B cell (primary cell): ENCODE measurements at regions not wholly inside any gene's neighbourhood (a gene's known extent, or its start where the extent isn't known, plus 50 kb on each side); places are given as distances from the start of the nearest gene placed in this dataset.

Source experiments
- ATAC-seq: fragments of 200-7000 bp; cut with Tn5 transposase; one replicate; pipeline ENCODE4 v1.10.0; 2021; ENCODE audit warnings: low read depth, mild to moderate bottlenecking, moderate number of reproducible peaks, moderate library complexity
- CTCF ChIA-PET: fragments of 350-600 bp; sonication (Branson Sonifier 250); formaldehyde crosslinking; loops from one replicate; lab custom pipeline; 2021; ENCODE audit warnings: antibody characterized with exemption, inconsistent platforms; lab: Charles Lee
- POLR2A ChIA-PET: fragments of 350-600 bp; sonication (Branson Sonifier 250); formaldehyde crosslinking; loops from one replicate; lab custom pipeline; 2021; ENCODE audit warnings: antibody characterized with exemption; lab: Charles Lee
- DNase-seq: peaks from one replicate; pipeline ENCODE4 v3.0.0; 2013
- H2AFZ ChIP-seq: 2 replicates; pipeline ENCODE4 v1.6.1; 2012; ENCODE audit warnings: mild to moderate bottlenecking, low read depth, low read length; ENCODE audit not compliant: insufficient read depth, poor library complexity, severe bottlenecking
- H3K27ac ChIP-seq, 2 donors: 1 replicate in 1 of 2; 2 replicates in 1 of 2; pipeline ENCODE4 v1.5.1; 2012 to 2013; ENCODE audit warnings: low read length in 2 of 2, mild to moderate bottlenecking in 2 of 2, moderate library complexity in 1 of 2
- H3K27me3 ChIP-seq, 4 experiments: fragments of 200-600 bp in 1 of 4; sonication (generic) in 1 of 4; replicated peaks in 1 of 4; 1 replicate in 2 of 4; 2 replicates in 2 of 4; pipeline versions ENCODE4 v1.6.1 to v1.7.0; 2013 to 2016; ENCODE audit warnings: low read length in 3 of 4, mild to moderate bottlenecking in 2 of 4, mixed read lengths in 1 of 4, moderate library complexity in 1 of 4; ENCODE audit not compliant: insufficient read depth in 4 of 4, control insufficient read depth in 3 of 4; ENCODE audit errors: control extremely low read depth in 1 of 4
- H3K36me3 ChIP-seq, 2 experiments: replicated peaks in 1 of 2; 1 replicate in 1 of 2; 2 replicates in 1 of 2; pipeline versions ENCODE4 v1.6.1 to v1.7.1; 2013; ENCODE audit warnings: low read length in 1 of 2; ENCODE audit not compliant: insufficient read depth in 2 of 2, control insufficient read depth in 1 of 2; ENCODE audit errors: control extremely low read depth in 1 of 2, extremely low read depth in 1 of 2
- H3K4me1 ChIP-seq, 2 donors: fragments of 200-600 bp in 1 of 2; sonication (generic) in 1 of 2; 1 replicate in 1 of 2; 2 replicates in 1 of 2; pipeline versions ENCODE4 v1.5.1 to v1.6.1; 2013 to 2017; ENCODE audit warnings: low read length in 2 of 2; ENCODE audit not compliant: control insufficient read depth in 2 of 2, insufficient read depth in 2 of 2
- H3K4me2 ChIP-seq: replicated peaks from 2 replicates; pipeline ENCODE3; 2012; ENCODE audit warnings: mild to moderate bottlenecking, low read depth, low read length; ENCODE audit not compliant: poor library complexity, severe bottlenecking
- H3K4me3 ChIP-seq, 5 experiments: fragments of 200-600 bp in 1 of 5; sonication (generic) in 1 of 5; 1 replicate in 3 of 5; 2 replicates in 2 of 5; pipeline versions ENCODE4 v1.5.1 to v1.7.0; 2011 to 2016; ENCODE audit warnings: low read length in 4 of 5, mild to moderate bottlenecking in 4 of 5, low read depth in 2 of 5, control low read depth in 1 of 5, moderate library complexity in 1 of 5; ENCODE audit not compliant: insufficient read depth in 1 of 5; ENCODE audit errors: control extremely low read depth in 1 of 5, extremely low read depth in 1 of 5
- H3K79me2 ChIP-seq: fragments of 200-600 bp; sonication (generic); one replicate; pipeline ENCODE4 v1.6.0; 2016; ENCODE audit warnings: low read length; ENCODE audit not compliant: control insufficient read depth, insufficient read depth
- H3K9ac ChIP-seq: fragments of 200-600 bp; sonication (generic); 2 replicates; pipeline ENCODE4 v1.6.1; 2017; ENCODE audit warnings: mild to moderate bottlenecking, low read length, moderate library complexity
- H3K9me3 ChIP-seq, 3 donors: one replicate each; pipeline versions ENCODE4 v1.6.1 to v1.7.1; 2013; ENCODE audit warnings: low read length in 2 of 3; ENCODE audit not compliant: control insufficient read depth in 2 of 3, insufficient read depth in 1 of 3; ENCODE audit errors: control extremely low read depth in 1 of 3
- H4K20me1 ChIP-seq: 2 replicates; pipeline ENCODE4 v1.6.0; 2012; ENCODE audit warnings: mild to moderate bottlenecking, low read length; ENCODE audit not compliant: insufficient read depth, control insufficient read depth, poor library complexity, severe bottlenecking
- H3K27ac Mint-ChIP-seq: one replicate; pipeline ENCODE4 v1.8.0; 2021; ENCODE audit warnings: mixed read lengths
- H3K27me3 Mint-ChIP-seq: one replicate; pipeline ENCODE4 v1.8.0; 2021; ENCODE audit warnings: mixed read lengths
- H3K4me1 Mint-ChIP-seq: one replicate; pipeline ENCODE4 v1.8.0; 2021; ENCODE audit warnings: mixed read lengths
- H3K4me3 Mint-ChIP-seq: one replicate; pipeline ENCODE4 v1.8.0; 2021; ENCODE audit warnings: mixed read lengths
- H3K9me3 Mint-ChIP-seq: one replicate; pipeline ENCODE4 v1.8.0; 2022; ENCODE audit warnings: mixed read lengths; ENCODE audit not compliant: insufficient read depth
- CTCF ChIP-seq: fragments of 200-600 bp; IDR thresholded peaks from one replicate; pipeline ENCODE4 v1.8.0; 2022; ENCODE audit warnings: antibody characterized with exemption, mild to moderate bottlenecking
- EZH2 ChIP-seq: IDR thresholded peaks from 2 replicates; pipeline ENCODE4 v1.6.1; 2012; ENCODE audit warnings: borderline replicate concordance, low read depth, mild to moderate bottlenecking, moderate library complexity, low read length; ENCODE audit not compliant: insufficient read depth, poor library complexity, severe bottlenecking
- WGBS: methylation state at CpG from one replicate; pipeline ENCODE4 v1.1.5; 2013; ENCODE audit warnings: missing lambda C conversion rate; ENCODE audit not compliant: insufficient coverage; 5-methylcytosine and 5-hydroxymethylcytosine counted together
- intact Hi-C: fragments of 100-400 bp; cut with micrococcal nuclease; formaldehyde crosslinking; loops from one replicate; pipeline ENCODE4 v1.10.0; 2022

DNA sequence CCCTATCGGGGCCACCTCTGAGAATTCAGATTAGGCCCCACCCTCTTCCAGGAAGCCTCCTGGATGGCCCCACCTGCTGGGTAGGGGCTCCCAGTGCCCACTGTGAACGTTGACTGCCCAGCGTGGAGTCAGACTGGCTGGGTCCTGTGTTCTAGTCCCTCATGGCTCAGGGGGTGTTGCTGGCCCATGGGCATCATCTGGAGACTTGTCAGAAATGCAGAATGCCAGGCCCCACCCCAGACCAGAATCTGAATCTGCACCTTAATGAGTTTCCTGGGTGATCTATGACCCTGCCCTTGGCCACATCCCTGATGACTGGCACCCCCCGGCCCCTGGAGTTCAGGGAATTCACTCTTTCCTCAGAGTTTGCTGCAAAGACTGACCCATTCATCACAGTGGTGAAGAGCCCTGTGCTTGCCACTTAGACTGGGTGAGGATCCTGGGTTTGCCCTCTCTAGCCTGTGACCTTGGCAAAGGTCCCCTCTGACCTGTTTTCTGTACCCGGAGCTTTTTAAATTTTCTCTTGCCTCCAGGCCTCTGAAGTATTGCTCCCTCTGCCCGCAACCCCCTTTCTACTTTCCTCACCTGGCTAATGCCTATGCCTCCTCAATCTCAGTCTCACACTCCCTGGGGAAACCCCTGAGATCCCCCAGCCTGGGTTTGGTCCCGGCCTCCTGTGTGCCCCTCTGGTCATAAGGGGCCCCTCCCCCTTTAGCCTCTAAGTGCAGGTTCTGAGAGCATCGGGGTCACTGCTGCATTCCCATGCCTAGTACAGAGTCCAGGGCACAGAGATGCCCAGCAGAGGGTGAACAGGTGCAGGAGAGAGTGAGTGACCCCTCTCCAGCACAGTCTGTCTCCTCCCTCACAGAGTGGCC lies 184.2 kb downstream of the MATN1 start:
- H3K9ac ChIP-seq: no peak overlapping the region
- H2AFZ ChIP-seq: no peak overlapping the region
- H3K27ac ChIP-seq: no peak overlapping the region
- CTCF ChIA-PET: no interaction called here
- Mint-ChIP-seq H3K4me3 (no peak overlapping the region), H3K4me1 (no peaks in the 10 kb centered on the region), H3K27me3 (peaks cover 3% of the 10 kb centered on the region), H3K9me3 (no peaks in the 10 kb centered on the region), H3K27ac (no peak overlapping the region)
- no peaks in the 10 kb centered on the region for H3K79me2 ChIP-seq
- H3K4me1 ChIP-seq: no peaks in the 10 kb centered on the region
- TF ChIP-seq CTCF (no peak), EZH2 (no peak)
- H3K36me3 ChIP-seq: no peaks in the 10 kb centered on the region
- no peak for DNase-seq
- no peaks in the 10 kb centered on the region for H3K27me3 ChIP-seq
- H4K20me1 ChIP-seq: no peaks in the 10 kb centered on the region
- no peak overlapping the region for H3K4me3 ChIP-seq
- H3K9me3 ChIP-seq: no peaks in the 10 kb centered on the region
- POLR2A ChIA-PET: no interaction called here
- ATAC-seq: no peak
- H3K4me2 ChIP-seq: no peak overlapping the region
- WGBS: 74% methylated on average over 7 of the region's 8 CpGs
- intact Hi-C loops: no loop called here

DNA sequence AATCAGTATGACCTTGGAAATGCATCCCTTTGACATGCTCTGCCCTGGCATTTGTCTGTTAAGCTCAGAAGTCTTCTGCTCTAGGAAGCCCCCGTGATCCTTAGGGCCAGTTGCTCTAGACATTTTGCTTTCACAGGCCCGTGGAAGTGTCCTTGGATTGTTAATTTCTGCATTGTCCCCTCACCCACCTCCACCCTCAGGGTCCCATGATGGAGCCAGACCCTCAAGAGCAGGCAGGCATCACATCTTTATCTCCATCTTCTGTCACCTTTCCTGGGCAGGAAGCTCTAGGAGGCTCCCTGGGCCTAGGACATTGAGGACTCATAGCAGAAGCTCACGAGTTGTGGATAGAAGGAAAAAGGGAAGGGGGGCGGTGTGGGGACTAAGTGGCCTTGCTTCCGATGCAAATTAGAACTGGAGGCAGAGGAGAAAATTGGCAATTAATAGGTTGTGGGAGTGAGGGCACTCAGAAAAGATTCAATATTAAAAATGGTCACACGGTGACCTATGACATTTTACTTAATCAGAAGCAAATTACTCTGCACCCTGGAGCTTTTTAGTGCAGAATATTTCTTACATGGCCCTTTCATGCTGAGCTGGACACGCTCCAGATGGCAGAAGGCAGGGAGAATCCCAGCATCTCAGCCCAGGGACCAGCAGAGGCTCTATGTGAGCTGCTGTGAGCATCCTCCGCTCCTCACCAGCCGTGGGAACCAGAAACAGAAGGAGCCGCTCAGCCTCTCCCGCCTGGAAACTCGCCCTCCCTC lies 185.0 kb downstream of the MATN1 start:
- no peaks in the 10 kb centered on the region for H3K4me1 Mint-ChIP-seq
- Histone ChIP-seq H3K36me3 (no peaks in the 10 kb centered on the region), H3K27me3 (no peaks in the 10 kb centered on the region), H3K9me3 (no peaks in the 10 kb centered on the region), H2AFZ (no peak overlapping the region), H4K20me1 (no peaks in the 10 kb centered on the region), H3K9ac (no peak overlapping the region), H3K4me3 (no peak overlapping the region), H3K79me2 (no peaks in the 10 kb centered on the region), H3K4me2 (no peak overlapping the region), H3K27ac (no peak overlapping the region), H3K4me1 (no peaks in the 10 kb centered on the region)
- intact Hi-C loops: no loop called here
- ATAC-seq: no peak
- ChIA-PET CTCF (no interaction called here), POLR2A (no interaction called here)
- WGBS: 79% methylated on average over 9 of the region's 12 CpGs
- no peak for TF ChIP-seq CTCF
- no peak for TF ChIP-seq EZH2
- no peak overlapping the region for H3K4me3 Mint-ChIP-seq
- DNase-seq: no peak
- H3K9me3 Mint-ChIP-seq: no peaks in the 10 kb centered on the region
- no peak overlapping the region for H3K27ac Mint-ChIP-seq
- H3K27me3 Mint-ChIP-seq: peaks cover 3% of the 10 kb centered on the region
